Gastroesophageal sphincter (tissue), 4 donors: ENCODE measurements at regions not wholly inside any gene's neighbourhood (a gene's known extent, or its start where the extent isn't known, plus 50 kb on each side); places are given as distances from the start of the nearest gene placed in this dataset.

ENCODE experiments used
- ATAC-seq: fragments of 150-250 bp; one replicate; pipeline ENCODE4 v1.9.1; 2016; ENCODE audit warnings: mild to moderate bottlenecking, moderate library complexity
- H3K27ac ChIP-seq, 4 donors: fragments of 200-600 bp; sonication (generic) in 3 of 4; 1 replicate in 3 of 4; 2 replicates in 1 of 4; pipeline ENCODE4 v1.5.1; 2016 to 2019
- H3K27me3 ChIP-seq: fragments of 200-600 bp; sonication (generic); one replicate; pipeline ENCODE4 v1.5.1; 2019
- H3K36me3 ChIP-seq, 2 donors: fragments of 200-600 bp; sonication (generic); one replicate each; pipeline ENCODE4 v1.5.1; 2019; ENCODE audit warnings: control low read depth in 1 of 2
- H3K4me1 ChIP-seq, 3 donors: fragments of 200-600 bp; sonication (generic); 1 replicate in 2 of 3; 2 replicates in 1 of 3; pipeline ENCODE4 v1.5.1; 2016 to 2019; ENCODE audit warnings: control low read depth in 2 of 3
- H3K4me3 ChIP-seq, 2 donors: fragments of 200-600 bp; sonication (generic); one replicate each; pipeline ENCODE4 v1.5.1; 2019; ENCODE audit warnings: mild to moderate bottlenecking in 1 of 2, moderate library complexity in 1 of 2
- H3K9me3 ChIP-seq, 3 donors: fragments of 200-600 bp; sonication (generic); one replicate each; pipeline ENCODE4 v1.5.1; 2017 to 2019; ENCODE audit warnings: control low read depth in 2 of 3
- EP300 ChIP-seq: sonication (generic); formaldehyde crosslinking; IDR thresholded peaks from one replicate; pipeline ENCODE4 v1.6.1; 2017; ENCODE audit warnings: antibody characterized with exemption, mild to moderate bottlenecking
- POLR2A ChIP-seq, 2 donors: fragments of 450-650 bp; IDR thresholded peaks; one replicate each; pipeline ENCODE4 v1.6.1; 2017; ENCODE audit warnings: antibody characterized with exemption in 2 of 2, mild to moderate bottlenecking in 2 of 2, moderate library complexity in 1 of 2
- POLR2AphosphoS5 ChIP-seq: sonication (generic); formaldehyde crosslinking; IDR thresholded peaks from one replicate; pipeline ENCODE4 v1.6.1; 2017; ENCODE audit warnings: antibody characterized with exemption
- WGBS, 2 donors: methylation state at CpG; one replicate each; pipeline ENCODE4 v1.1.5; 2018; ENCODE audit warnings: low coverage in 1 of 2; 5-methylcytosine and 5-hydroxymethylcytosine counted together
- TF ChIP-seq, protein P1 (sequence below), 4 experiments: fragments of 200-600 bp in 2 of 4; fragments of 450-650 bp in 2 of 4; sonication (generic) in 1 of 4; IDR thresholded peaks; one replicate each; pipeline ENCODE4 v1.5.1; 2017 to 2019; ENCODE audit warnings: antibody characterized with exemption in 4 of 4, mild to moderate bottlenecking in 2 of 4, moderate library complexity in 2 of 4

DNA sequence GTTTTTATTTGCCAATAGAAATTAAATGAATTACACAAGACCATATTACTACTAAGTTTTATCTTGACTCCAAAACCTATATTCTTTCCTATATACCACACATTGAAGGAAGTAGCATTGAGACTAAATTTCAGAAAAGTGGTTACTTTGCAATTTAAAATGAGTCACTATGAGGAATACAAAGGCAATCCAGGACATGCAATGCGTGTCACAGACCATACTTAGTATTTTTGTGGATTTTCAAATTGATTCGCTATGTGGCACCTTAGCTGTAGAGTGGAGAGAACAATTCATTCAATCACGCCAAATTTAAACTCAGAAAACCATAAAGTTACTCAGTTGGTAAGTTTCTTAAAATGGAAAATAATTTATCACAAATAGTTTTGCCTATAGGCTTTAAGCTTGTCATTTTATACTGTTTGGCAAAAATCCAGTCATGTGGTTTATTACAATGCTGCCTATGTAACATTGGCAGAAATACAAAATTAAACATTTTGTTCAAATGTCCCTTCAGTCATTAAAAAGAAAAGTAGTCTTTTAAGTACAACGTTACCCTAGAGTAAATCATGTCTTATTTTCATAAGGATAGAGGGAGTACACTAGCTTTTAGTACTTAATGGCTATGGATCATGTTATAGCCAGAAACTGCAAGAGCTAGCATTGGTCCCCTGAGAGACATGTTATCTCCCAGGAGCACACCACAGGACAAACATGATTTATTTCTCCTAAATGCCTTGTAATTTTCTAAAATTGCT is 222.8 kb upstream of the CDH7 start:
- no peak for ATAC-seq
- H3K4me1 ChIP-seq = no peaks in the 10 kb centered on the region
- H3K4me3 ChIP-seq = no peak overlapping the region
- no peaks in the 10 kb centered on the region for H3K9me3 ChIP-seq
- TF ChIP-seq EP300 (no peak), POLR2AphosphoS5 (no peak), POLR2A (IDR thresholded peaks at IDR 0.05) (no peak)
- TF ChIP-seq, protein P1, sequence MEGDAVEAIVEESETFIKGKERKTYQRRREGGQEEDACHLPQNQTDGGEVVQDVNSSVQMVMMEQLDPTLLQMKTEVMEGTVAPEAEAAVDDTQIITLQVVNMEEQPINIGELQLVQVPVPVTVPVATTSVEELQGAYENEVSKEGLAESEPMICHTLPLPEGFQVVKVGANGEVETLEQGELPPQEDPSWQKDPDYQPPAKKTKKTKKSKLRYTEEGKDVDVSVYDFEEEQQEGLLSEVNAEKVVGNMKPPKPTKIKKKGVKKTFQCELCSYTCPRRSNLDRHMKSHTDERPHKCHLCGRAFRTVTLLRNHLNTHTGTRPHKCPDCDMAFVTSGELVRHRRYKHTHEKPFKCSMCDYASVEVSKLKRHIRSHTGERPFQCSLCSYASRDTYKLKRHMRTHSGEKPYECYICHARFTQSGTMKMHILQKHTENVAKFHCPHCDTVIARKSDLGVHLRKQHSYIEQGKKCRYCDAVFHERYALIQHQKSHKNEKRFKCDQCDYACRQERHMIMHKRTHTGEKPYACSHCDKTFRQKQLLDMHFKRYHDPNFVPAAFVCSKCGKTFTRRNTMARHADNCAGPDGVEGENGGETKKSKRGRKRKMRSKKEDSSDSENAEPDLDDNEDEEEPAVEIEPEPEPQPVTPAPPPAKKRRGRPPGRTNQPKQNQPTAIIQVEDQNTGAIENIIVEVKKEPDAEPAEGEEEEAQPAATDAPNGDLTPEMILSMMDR (IDR thresholded peaks at IDR 0.05) = no peak
- no peaks in the 10 kb centered on the region for H3K27me3 ChIP-seq
- no peak overlapping the region for H3K27ac ChIP-seq
- WGBS, 2 donors = 44 to 49% methylated on average over 4 of the region's 4 CpGs
- H3K36me3 ChIP-seq = no peaks in the 10 kb centered on the region

DNA sequence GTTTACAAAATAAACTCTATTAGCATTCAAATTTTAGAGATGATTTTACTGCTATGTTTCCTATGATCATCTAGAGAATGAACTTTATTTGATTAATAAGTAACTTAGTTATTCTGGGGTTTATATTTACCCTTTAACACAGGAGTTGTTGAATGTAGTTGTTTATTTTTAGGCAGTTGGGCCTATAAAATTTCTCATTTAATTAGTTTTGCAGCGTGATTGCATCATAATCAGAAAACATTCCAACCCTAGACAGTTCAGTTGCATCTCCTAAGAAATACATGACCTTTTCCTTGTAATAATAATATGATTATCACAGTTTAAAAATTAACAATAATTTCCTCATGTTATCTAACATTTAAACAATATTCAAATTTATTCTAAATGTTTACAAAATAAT is 224.7 kb upstream of the CDH7 start:
- 66 to 78% methylated on average over 1 of the region's 1 CpG for whole genome bisulfite sequencing, 2 donors
- no peak overlapping the region for H3K27ac ChIP-seq
- H3K36me3 ChIP-seq = no peaks in the 10 kb centered on the region
- H3K27me3 ChIP-seq = no peaks in the 10 kb centered on the region
- no peak overlapping the region for H3K4me3 ChIP-seq
- no peak for ATAC-seq
- no peaks in the 10 kb centered on the region for H3K4me1 ChIP-seq
- H3K9me3 ChIP-seq = no peaks in the 10 kb centered on the region
- no peak for TF ChIP-seq POLR2A (IDR thresholded peaks at IDR 0.05)
- TF ChIP-seq, protein P1 (IDR thresholded peaks at IDR 0.05) = no peak
- no peak for TF ChIP-seq EP300
- no peak for TF ChIP-seq POLR2AphosphoS5

DNA sequence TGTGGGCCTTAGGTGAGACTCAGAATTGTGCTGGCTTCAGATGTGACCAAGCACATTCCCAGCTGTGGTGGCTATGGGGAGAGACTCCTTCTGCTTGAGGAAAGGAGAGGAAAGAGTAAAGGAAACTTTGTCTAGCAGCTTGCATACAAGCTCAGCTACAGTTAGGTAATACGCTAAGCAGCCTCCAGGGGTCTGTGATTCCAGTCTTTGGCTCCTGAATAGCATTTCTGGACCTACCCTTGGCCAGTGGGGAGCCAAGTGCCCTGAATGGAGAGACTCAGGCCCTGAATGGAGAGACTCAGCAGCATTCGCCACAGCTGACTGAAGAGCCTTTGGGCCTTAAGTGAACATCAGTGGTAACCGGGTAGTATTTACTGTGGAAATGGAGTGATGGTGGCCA is 227.4 kb upstream of the CDH7 start:
- no peaks in the 10 kb centered on the region for H3K9me3 ChIP-seq
- no peaks in the 10 kb centered on the region for H3K4me1 ChIP-seq
- no peak for ATAC-seq
- no peak for TF ChIP-seq POLR2AphosphoS5
- TF ChIP-seq, protein P1 (IDR thresholded peaks at IDR 0.05) = no peak
- no peak for TF ChIP-seq EP300
- TF ChIP-seq POLR2A (IDR thresholded peaks at IDR 0.05) = no peak
- H3K36me3 ChIP-seq = no peaks in the 10 kb centered on the region
- 89 to 100% methylated on average over 1 of the region's 3 CpGs for WGBS, 2 donors
- H3K4me3 ChIP-seq = no peak overlapping the region
- H3K27ac ChIP-seq = no peak overlapping the region
- no peaks in the 10 kb centered on the region for H3K27me3 ChIP-seq

DNA sequence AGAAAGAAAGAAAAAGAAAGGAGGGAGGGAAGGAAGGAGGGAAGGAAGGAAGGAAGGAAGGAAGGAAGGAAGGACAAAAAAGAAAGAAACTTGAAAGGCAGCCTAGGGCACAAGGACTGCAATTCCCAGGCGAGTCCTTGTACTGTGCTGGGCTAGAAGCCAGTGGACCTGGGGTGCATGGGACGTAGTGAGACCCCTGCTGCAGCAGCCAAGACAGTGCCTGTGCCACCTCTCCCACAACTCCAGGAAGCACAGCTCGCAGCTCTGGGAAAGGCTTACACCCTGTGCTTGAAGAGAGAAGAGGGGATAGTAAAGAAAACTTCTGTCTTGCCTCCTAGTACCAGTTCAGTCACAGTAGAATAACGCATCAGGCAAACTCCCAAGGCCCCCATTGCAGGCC is 227.9 kb upstream of the CDH7 start:
- no peak for TF ChIP-seq POLR2AphosphoS5
- TF ChIP-seq POLR2A (IDR thresholded peaks at IDR 0.05) = no peak
- TF ChIP-seq, protein P1 (IDR thresholded peaks at IDR 0.05) = no peak
- TF ChIP-seq EP300 = no peak
- Histone ChIP-seq H3K9me3 (no peaks in the 10 kb centered on the region), H3K4me1 (no peaks in the 10 kb centered on the region), H3K27me3 (no peaks in the 10 kb centered on the region), H3K36me3 (no peaks in the 10 kb centered on the region), H3K27ac (no peak overlapping the region), H3K4me3 (no peak overlapping the region)
- ATAC-seq = no peak
- 79% methylated on average over 4 of the region's 4 CpGs; no CpG with 5 or more reads in 1 of the 2 donors for WGBS, 2 donors

DNA sequence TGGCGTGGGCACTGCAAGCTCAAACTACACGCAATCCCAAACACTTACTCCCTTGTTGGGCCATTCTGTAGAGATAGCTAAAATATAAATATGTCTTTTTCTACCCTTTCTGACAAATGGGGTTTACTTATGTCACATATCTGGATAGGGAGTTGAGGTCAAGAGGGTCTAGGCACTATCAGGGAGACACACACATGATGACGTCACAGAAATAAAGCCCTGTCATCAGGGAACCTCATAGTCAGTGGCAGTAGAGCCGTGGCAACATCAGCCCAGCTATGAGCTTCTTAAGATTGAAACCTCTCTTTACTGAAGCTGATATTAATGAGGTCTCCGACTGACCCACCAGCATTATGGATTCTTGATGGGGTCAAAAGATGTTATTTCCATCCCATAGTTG is 234.6 kb upstream of the CDH7 start:
- H3K36me3 ChIP-seq = no peaks in the 10 kb centered on the region
- no peaks in the 10 kb centered on the region for H3K27me3 ChIP-seq
- no peak for TF ChIP-seq POLR2AphosphoS5
- H3K9me3 ChIP-seq = peaks cover 0 to 8% (median 0%) of the 10 kb centered on the region in 3 donors
- no peak for ATAC-seq
- 73 to 80% methylated on average over 4 of the region's 5 CpGs for WGBS, 2 donors
- no peaks in the 10 kb centered on the region for H3K4me1 ChIP-seq
- H3K4me3 ChIP-seq = no peak overlapping the region
- H3K27ac ChIP-seq = no peak overlapping the region
